ENCODE measurements at regions not wholly inside any gene's neighbourhood (a gene's known extent, or its start where the extent isn't known, plus 50 kb on each side); places are given as distances from the start of the nearest gene placed in this dataset.

DNA sequence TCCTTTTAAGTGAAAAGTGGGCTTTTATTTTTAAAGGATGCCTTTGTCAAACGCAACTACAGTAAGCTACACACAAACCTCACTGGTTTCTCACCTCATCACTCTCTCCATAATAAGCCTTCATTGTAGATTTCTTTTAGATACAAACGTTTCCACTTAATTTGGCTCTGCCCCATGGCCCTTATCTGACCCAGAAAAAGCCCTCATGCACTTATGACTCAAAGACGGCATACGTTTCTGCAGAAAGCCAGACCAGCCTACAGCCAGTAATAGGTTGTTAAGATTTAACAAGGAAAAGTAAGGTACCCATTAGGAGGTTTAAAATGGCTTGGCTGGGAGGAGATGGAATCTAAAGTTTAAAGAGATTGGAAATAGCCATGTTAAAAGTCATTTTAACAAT lies 914.6 kb upstream of the INTU start:
- no peak for DNase-seq

GRCh38 chr4:126719852-126720251 lies 912.9 kb upstream of the INTU start:
- no peak for DNase-seq

GRCh38 chr4:126725906-126726305 lies 906.9 kb upstream of the INTU start:
- DNase-seq, result no peak

DNA sequence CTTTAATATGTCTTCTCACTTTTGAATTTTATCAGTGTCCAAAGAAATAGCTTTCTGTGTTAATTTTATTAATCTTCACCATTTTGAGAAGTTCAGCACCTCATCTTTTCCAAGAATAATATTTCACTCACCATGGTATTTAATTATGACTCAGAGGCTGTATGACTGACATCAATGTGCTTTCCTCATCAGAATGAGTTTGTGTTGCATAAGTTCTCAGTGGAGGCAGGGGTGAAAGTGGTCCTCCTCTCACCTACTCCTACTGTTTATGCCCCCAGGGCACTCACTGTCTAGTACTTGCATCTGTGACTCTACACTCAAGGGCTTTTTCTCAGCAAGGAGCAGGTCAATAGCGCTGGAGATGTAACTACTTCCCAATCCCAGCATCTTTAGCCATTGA lies 905.3 kb upstream of the INTU start:
- DNase-seq, result no peak

GRCh38 chr4:126731062-126731461 lies 901.7 kb upstream of the INTU start:
- no peak for DNase-seq

GRCh38 chr4:126733301-126733700 lies 899.5 kb upstream of the INTU start:
- DNase-seq, result no peak

DNA sequence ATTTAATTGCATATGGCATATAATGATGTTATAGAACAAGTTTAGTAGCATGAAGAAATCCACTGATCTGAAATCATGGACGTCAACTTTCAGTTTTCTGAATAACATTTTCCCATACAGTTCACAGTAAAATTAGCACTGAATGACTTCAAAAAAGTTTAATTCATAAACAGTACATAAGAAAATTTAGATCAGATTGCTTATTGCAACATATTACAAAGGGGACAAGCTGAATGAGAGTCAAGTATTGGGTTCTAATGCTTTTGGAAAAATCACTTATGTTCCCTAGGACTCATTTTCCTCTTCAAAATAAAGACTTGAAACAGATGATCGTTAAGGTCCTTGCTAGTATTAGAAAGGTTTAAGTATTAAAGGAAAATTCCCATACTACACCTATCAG lies 898.3 kb upstream of the INTU start:
- DNase-seq, result no peak

- no peak for DNase-seq
Measured at GRCh38 chr4:126735294-126736132, 897.2 kb upstream of the INTU start.

- no peak for DNase-seq
Measured at GRCh38 chr4:126736133-126736518, 896.6 kb upstream of the INTU start.

GRCh38 chr4:126737899-126738526 lies 894.7 kb upstream of the INTU start:
- DNase-seq, result no peak

DNA sequence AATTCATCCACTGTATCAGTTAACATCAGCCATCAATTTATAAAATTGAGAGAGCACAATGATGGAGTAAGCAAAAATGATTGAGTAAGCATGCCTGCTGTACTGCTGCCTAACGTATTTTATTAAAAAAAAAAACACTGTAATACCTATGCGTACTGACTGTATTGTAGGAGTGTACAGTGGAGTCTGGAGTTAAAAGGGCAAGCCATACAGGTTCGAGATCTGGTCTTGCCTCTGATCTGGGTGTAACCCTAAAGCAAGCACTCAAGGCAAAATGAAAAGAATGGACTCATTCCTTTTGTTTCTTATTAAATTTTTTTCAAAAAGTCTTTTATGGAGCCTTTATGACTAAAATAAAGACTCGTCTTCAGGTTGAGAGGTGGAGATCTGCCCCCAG lies 894.2 kb upstream of the INTU start:
- DNase-seq, result no peak

GRCh38 chr4:126738926-126739325 lies 893.8 kb upstream of the INTU start:
- DNase-seq, result no peak

- no peak for DNase-seq
Measured at GRCh38 chr4:126740687-126741086, 892.1 kb upstream of the INTU start.

DNA sequence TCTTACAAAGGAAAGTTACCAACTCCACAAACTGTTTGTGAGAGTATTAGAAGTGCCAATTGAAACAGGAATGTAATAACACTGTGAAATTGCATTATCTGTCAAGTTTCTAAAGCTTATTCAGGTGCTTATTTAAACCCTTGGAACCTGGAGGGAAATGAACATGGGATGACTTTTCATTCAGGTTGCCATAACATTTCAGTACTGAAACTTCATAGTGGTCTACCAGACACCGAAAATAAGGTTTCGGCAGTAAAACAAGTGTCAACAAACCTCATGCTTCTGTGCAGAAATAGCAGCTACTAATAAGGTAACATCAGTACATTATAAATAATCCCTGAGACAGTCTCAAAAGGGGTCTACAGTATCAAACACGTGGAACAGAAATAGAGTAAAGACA lies 890.7 kb upstream of the INTU start:
- DNase-seq, result no peak

- DNase-seq, result no peak
Measured at GRCh38 chr4:126742885-126743284, 889.9 kb upstream of the INTU start.

GRCh38 chr4:126748736-126749135 lies 884.0 kb upstream of the INTU start:
- DNase-seq, result no peak

- DNase-seq, result no peak
Measured at GRCh38 chr4:126750723-126751122, 882.0 kb upstream of the INTU start.

DNA sequence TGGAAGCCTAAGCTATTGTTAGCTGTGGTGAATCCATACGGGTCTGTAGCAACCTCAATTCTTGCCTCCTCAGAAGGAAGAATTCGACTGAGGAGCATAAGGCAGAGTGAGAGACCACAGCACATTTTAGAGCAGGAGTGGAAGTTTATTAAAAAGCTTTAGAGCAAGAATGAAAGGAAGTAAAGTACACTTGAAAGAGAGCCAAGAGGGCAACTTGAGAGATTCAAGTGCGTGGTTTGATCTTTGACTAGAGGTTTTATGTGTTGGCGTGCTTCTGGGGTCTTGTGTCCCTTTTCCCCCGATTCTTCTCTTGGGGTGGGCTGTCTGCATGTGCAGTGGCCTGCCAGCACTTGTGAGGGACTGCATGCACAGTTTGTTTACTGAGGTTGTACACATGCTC lies 880.6 kb upstream of the INTU start:
- no peak for DNase-seq

- peak; percentile 3 to 5 for DNase-seq
Measured at GRCh38 chr4:126752702-126753101, 880.1 kb upstream of the INTU start.

DNA sequence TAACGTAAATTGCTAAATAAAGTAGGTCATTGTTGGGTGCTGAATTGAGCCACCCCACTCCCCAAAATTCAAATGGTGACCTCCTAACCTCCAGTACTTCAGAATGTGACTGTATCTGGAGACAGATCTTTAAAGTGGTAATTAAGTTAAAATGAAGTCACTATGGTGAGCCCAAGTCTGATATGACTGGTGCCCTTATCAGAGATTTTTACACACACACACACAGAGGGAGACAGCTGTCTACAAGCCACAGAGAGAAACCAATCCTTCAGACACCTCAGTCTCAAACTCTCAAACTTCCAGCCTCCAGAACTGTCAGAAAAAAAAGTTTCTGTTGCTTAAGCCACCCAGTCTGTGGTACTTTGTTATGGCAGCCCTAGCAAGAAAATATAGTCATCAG lies 879.2 kb upstream of the INTU start:
- DNase-seq, result no peak

DNA sequence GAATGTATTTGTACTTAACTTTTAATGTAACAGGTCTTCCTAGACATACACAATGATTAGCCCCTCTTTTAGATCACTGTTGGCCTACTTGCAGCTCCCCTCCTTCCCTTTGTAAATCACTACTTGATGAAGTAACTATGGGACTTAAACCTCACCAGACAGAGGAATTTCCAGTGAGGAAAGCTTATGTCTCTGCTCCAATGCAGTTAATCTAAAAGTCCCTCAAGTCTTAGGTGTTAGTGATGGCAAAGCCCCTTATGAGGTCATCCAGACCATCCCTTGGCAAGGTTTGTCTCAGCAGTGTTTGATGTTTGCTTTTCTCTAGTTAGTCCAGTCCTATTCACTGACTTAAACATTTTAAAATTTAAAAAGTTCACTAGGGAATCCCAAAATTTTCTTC lies 877.3 kb upstream of the INTU start:
- DNase-seq, result no peak

- no peak for DNase-seq
Measured at GRCh38 chr4:126756050-126756829, 876.5 kb upstream of the INTU start.

GRCh38 chr4:126757219-126757618 lies 875.5 kb upstream of the INTU start:
- no peak for DNase-seq

DNA sequence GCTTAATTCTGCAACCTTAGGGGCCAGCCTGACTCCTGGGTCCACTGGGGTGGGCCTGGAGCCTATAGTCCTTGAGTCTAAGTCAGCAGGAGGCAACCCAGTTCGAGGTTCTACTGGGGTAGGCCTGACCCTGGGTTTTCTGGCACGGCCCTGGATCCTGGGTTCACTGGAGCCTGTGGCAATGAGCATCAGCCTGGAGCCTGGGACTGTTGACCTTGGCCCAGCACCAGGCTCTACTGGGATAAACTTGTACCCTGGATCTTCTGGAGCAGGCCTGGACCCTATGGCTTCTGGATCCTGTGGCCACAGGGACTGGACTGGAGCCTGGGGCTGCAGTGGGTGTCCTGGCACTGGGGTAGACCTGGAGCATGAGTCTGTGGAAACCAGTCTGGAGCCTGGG lies 874.3 kb upstream of the INTU start:
- no peak for DNase-seq

Measured in Kasumi-1 (cell line).